DND-41 (cell line): ENCODE measurements at regions not wholly inside any gene's neighbourhood (a gene's known extent, or its start where the extent isn't known, plus 50 kb on each side); places are given as distances from the start of the nearest gene placed in this dataset.

ENCODE experiments used
- ATAC-seq: fragments of 200-7000 bp; cut with Tn5 transposase; 3 replicates; pipeline ENCODE4 v1.9.1; 2021; ENCODE audit warnings: low read depth; ENCODE audit not compliant: insufficient read depth
- DNase-seq: peaks from one replicate; pipeline ENCODE4 v3.0.0-alpha.2; 2020
- H2AFZ ChIP-seq: 2 replicates; pipeline ENCODE4 v1.6.0; 2012; ENCODE audit warnings: low read depth, low read length
- H3K27ac ChIP-seq: 2 replicates; pipeline ENCODE4 v1.5.1; 2012; ENCODE audit warnings: low read length, inconsistent platforms
- H3K27me3 ChIP-seq: fragments of 200-600 bp; sonication (generic); 2 replicates; pipeline ENCODE4 v1.6.0; 2012; ENCODE audit warnings: low read length, mild to moderate bottlenecking, inconsistent platforms; ENCODE audit not compliant: insufficient read depth, poor library complexity
- H3K36me3 ChIP-seq: 2 replicates; pipeline ENCODE4 v1.5.1; 2012; ENCODE audit warnings: low read length, inconsistent platforms; ENCODE audit not compliant: insufficient read depth
- H3K4me1 ChIP-seq: 2 replicates; pipeline ENCODE4 v1.5.1; 2012; ENCODE audit warnings: mild to moderate bottlenecking, low read length; ENCODE audit not compliant: insufficient read depth
- H3K4me2 ChIP-seq: 2 replicates; pipeline ENCODE4 v1.6.0; 2012; ENCODE audit warnings: mild to moderate bottlenecking, moderate library complexity, low read length, inconsistent platforms; ENCODE audit not compliant: insufficient read depth
- H3K4me3 ChIP-seq, 2 experiments: fragments of 200-600 bp in 1 of 2; shearing (Covaris generic) in 1 of 2; 2 replicates each; pipeline ENCODE4 v1.5.1; 2012 to 2016; ENCODE audit warnings: inconsistent platforms in 2 of 2, low read length in 2 of 2, mild to moderate bottlenecking in 2 of 2, low read depth in 1 of 2, moderate library complexity in 1 of 2
- H3K79me2 ChIP-seq: 2 replicates; pipeline ENCODE4 v1.6.0; 2012; ENCODE audit warnings: low read length, inconsistent platforms; ENCODE audit not compliant: insufficient read depth
- H3K9ac ChIP-seq: 2 replicates; pipeline ENCODE4 v1.6.0; 2012; ENCODE audit warnings: low read depth, mild to moderate bottlenecking, inconsistent platforms, low read length, moderate library complexity
- H3K9me3 ChIP-seq: 2 replicates; pipeline ENCODE4 v1.5.1; 2012; ENCODE audit warnings: low read length, moderate library complexity, mild to moderate bottlenecking, inconsistent platforms; ENCODE audit not compliant: insufficient read depth, severe bottlenecking
- H4K20me1 ChIP-seq: 2 replicates; pipeline ENCODE4 v1.6.0; 2012; ENCODE audit warnings: low read length; ENCODE audit not compliant: insufficient read depth
- CTCF ChIP-seq: IDR thresholded peaks from 2 replicates; pipeline ENCODE4 v1.5.1; 2012; ENCODE audit warnings: borderline replicate concordance, low read length, moderate library complexity, mild to moderate bottlenecking; ENCODE audit not compliant: poor library complexity, severe bottlenecking; ENCODE audit errors: extremely low read depth
- EZH2 ChIP-seq: IDR thresholded peaks from 3 replicates; pipeline ENCODE4 v1.6.1; 2012; ENCODE audit warnings: borderline replicate concordance, low read depth, mild to moderate bottlenecking, moderate library complexity, low read length, inconsistent platforms; ENCODE audit not compliant: severe bottlenecking

- no peaks in the 10 kb centered on the region for H3K27me3 ChIP-seq
- H3K4me2 ChIP-seq, result no peak overlapping the region
- ATAC-seq, result no peak
- no peak for DNase-seq
- no peaks in the 10 kb centered on the region for H3K79me2 ChIP-seq
- no peak overlapping the region for H3K9ac ChIP-seq
- H4K20me1 ChIP-seq, result no peaks in the 10 kb centered on the region
- TF ChIP-seq EZH2 (no peak), CTCF (no peak)
- H3K27ac ChIP-seq, result no peak overlapping the region
- no peaks in the 10 kb centered on the region for H3K4me1 ChIP-seq
- no peaks in the 10 kb centered on the region for H3K9me3 ChIP-seq
- H3K4me3 ChIP-seq, result no peak overlapping the region
- no peak overlapping the region for H2AFZ ChIP-seq
- no peaks in the 10 kb centered on the region for H3K36me3 ChIP-seq
These were observed 186.8 kb upstream of the NFIB start for GRCh38 chr9:14500705-14501104.

GRCh38 chr9:14499976-14500375, 186.0 kb upstream of the NFIB start:
- ATAC-seq (no peak), DNase-seq (no peak)
- no peaks in the 10 kb centered on the region for H4K20me1 ChIP-seq
- H3K9me3 ChIP-seq, result no peaks in the 10 kb centered on the region
- no peaks in the 10 kb centered on the region for H3K79me2 ChIP-seq
- H3K36me3 ChIP-seq, result no peaks in the 10 kb centered on the region
- no peaks in the 10 kb centered on the region for H3K27me3 ChIP-seq
- TF ChIP-seq CTCF (no peak), EZH2 (no peak)
- H3K4me2 ChIP-seq, result no peak overlapping the region
- no peaks in the 10 kb centered on the region for H3K4me1 ChIP-seq
- H3K4me3 ChIP-seq, result no peak overlapping the region
- no peak overlapping the region for H2AFZ ChIP-seq
- no peak overlapping the region for H3K27ac ChIP-seq
- no peak overlapping the region for H3K9ac ChIP-seq

- no peak overlapping the region for H3K27ac ChIP-seq
- ATAC-seq (no peak), DNase-seq (no peak)
- no peaks in the 10 kb centered on the region for H3K79me2 ChIP-seq
- H3K4me1 ChIP-seq, result no peaks in the 10 kb centered on the region
- no peak overlapping the region for H2AFZ ChIP-seq
- no peak overlapping the region for H3K4me3 ChIP-seq
- H4K20me1 ChIP-seq, result no peaks in the 10 kb centered on the region
- H3K9ac ChIP-seq, result no peak overlapping the region
- H3K9me3 ChIP-seq, result no peaks in the 10 kb centered on the region
- no peak overlapping the region for H3K4me2 ChIP-seq
- no peak for TF ChIP-seq EZH2
- no peak for TF ChIP-seq CTCF
- H3K36me3 ChIP-seq, result no peaks in the 10 kb centered on the region
- no peaks in the 10 kb centered on the region for H3K27me3 ChIP-seq
These were observed 184.9 kb upstream of the NFIB start for GRCh38 chr9:14498824-14499223.

- Histone ChIP-seq H3K4me2 (no peak overlapping the region), H3K4me1 (no peaks in the 10 kb centered on the region), H3K79me2 (no peaks in the 10 kb centered on the region), H4K20me1 (no peaks in the 10 kb centered on the region), H2AFZ (no peak overlapping the region), H3K9me3 (no peaks in the 10 kb centered on the region), H3K27me3 (no peaks in the 10 kb centered on the region), H3K4me3 (no peak overlapping the region), H3K27ac (no peak overlapping the region), H3K36me3 (no peaks in the 10 kb centered on the region), H3K9ac (no peak overlapping the region)
- ATAC-seq (no peak), DNase-seq (no peak)
- TF ChIP-seq CTCF, result no peak
- TF ChIP-seq EZH2, result no peak
These were observed 183.5 kb upstream of the NFIB start for GRCh38 chr9:14497476-14497875.
